ENCODE measurements at regions not wholly inside any gene's neighbourhood (a gene's known extent, or its start where the extent isn't known, plus 50 kb on each side); places are given as distances from the start of the nearest gene placed in this dataset.

DNA sequence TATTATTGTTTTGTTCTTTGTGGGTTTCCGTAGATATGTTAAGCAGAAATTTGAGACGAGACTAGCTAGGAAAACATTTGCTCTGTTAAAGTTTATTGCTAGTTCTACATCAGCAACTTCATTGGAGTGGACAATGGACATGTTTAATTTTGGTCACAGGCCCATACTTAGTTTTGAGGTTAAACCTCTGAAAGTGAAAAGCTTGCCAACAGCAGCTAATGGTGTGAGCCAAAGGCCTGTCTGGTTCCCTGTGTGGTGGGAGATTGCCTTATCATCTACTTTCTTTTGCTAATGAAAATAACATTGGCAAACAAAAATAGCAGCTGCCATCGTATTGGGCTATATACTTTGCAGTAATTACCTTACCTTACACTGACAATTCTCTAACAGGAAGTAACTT is 388.4 kb upstream of the FZD8 start:
- H3K36me3 ChIP-seq (ENCODE audit: low read depth), result no peaks in the 10 kb centered on the region
- no peaks in the 10 kb centered on the region for H3K79me2 ChIP-seq (ENCODE audit: low read depth)
- H3K9me2 ChIP-seq (ENCODE audit: insufficient read depth), result no peaks in the 10 kb centered on the region
- no peaks in the 10 kb centered on the region for H3K27me3 ChIP-seq (ENCODE audit: insufficient read depth, low read depth)
- no TSS peak for BruUV-seq (replicated peaks)
- no peak overlapping the region for H2AFZ ChIP-seq
- H3K4me1 ChIP-seq (replicated peaks; ENCODE audit: insufficient read depth), result no peaks in the 10 kb centered on the region
- no peak overlapping the region for H3K4me2 ChIP-seq
- intact Hi-C loops (cut with micrococcal nuclease; ENCODE audit: unreplicated experiment), result no loop called here
- H3K4me3 ChIP-seq, result no peak overlapping the region
- TF ChIP-seq, protein P1, sequence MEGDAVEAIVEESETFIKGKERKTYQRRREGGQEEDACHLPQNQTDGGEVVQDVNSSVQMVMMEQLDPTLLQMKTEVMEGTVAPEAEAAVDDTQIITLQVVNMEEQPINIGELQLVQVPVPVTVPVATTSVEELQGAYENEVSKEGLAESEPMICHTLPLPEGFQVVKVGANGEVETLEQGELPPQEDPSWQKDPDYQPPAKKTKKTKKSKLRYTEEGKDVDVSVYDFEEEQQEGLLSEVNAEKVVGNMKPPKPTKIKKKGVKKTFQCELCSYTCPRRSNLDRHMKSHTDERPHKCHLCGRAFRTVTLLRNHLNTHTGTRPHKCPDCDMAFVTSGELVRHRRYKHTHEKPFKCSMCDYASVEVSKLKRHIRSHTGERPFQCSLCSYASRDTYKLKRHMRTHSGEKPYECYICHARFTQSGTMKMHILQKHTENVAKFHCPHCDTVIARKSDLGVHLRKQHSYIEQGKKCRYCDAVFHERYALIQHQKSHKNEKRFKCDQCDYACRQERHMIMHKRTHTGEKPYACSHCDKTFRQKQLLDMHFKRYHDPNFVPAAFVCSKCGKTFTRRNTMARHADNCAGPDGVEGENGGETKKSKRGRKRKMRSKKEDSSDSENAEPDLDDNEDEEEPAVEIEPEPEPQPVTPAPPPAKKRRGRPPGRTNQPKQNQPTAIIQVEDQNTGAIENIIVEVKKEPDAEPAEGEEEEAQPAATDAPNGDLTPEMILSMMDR (conservative IDR thresholded peaks at IDR 0.05), result no peak
- TF ChIP-seq EZH2 (IDR thresholded peaks at IDR 0.05; ENCODE audit: low read depth), result no peak
- POLR2A ChIA-PET (ENCODE audit: unreplicated experiment), result no interaction called here
- no peaks in the 10 kb centered on the region for H3F3A ChIP-seq (ENCODE audit: insufficient read depth, low read depth)
- H3K9me3 ChIP-seq (ENCODE audit: insufficient read depth, low read depth), result no peaks in the 10 kb centered on the region
- CTCF ChIA-PET, result no interaction called here
- no peaks in the 10 kb centered on the region for H4K20me1 ChIP-seq (ENCODE audit: insufficient read depth)
- no peak for DNase-seq
- no peak overlapping the region for H3K27ac ChIP-seq

- CTCF ChIA-PET, result no interaction called here
- Histone ChIP-seq H3K36me3 (ENCODE audit: low read depth) (no peaks in the 10 kb centered on the region), H3K79me2 (ENCODE audit: low read depth) (no peaks in the 10 kb centered on the region), H3K9me3 (ENCODE audit: insufficient read depth, low read depth) (no peaks in the 10 kb centered on the region), H3K4me3 (no peak overlapping the region), H3K4me2 (no peak overlapping the region), H3K9me2 (ENCODE audit: insufficient read depth) (no peaks in the 10 kb centered on the region), H3K4me1 (replicated peaks; ENCODE audit: insufficient read depth) (no peaks in the 10 kb centered on the region), H2AFZ (no peak overlapping the region), H3K27ac (no peak overlapping the region), H4K20me1 (ENCODE audit: insufficient read depth) (no peaks in the 10 kb centered on the region), H3K27me3 (ENCODE audit: insufficient read depth, low read depth) (no peaks in the 10 kb centered on the region), H3F3A (ENCODE audit: insufficient read depth, low read depth) (no peaks in the 10 kb centered on the region)
- POLR2A ChIA-PET (ENCODE audit: unreplicated experiment), result no interaction called here
- TF ChIP-seq, protein P1 (conservative IDR thresholded peaks at IDR 0.05), result no peak
- no peak for TF ChIP-seq EZH2 (IDR thresholded peaks at IDR 0.05; ENCODE audit: low read depth)
- intact Hi-C loops (cut with micrococcal nuclease; ENCODE audit: unreplicated experiment), result no loop called here
- DNase-seq, result no peak
- no TSS peak for BruUV-seq (replicated peaks)
Measured at GRCh38 chr10:36026656-36027390, 384.7 kb upstream of the FZD8 start.

DNA sequence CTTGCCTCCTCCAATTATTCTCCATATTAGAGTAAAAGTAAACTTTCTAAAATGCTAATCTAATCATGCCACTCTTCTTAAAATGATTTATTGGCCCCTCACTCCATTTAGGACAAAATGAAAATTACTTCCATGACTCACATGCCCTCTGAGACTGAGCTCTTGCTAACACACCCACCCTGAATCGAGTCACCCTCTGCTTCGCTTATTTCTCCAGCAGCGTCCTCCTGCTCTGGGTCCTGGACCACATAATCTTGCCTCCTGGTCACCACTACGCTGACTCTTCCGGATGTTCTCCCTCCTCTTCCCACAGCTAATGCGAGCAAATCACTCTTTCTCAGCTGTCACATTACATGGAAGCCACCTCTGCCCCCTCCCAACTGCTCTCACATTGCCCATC is 384.0 kb upstream of the FZD8 start:
- no peaks in the 10 kb centered on the region for H3K27me3 ChIP-seq (ENCODE audit: insufficient read depth, low read depth)
- TF ChIP-seq EZH2 (IDR thresholded peaks at IDR 0.05; ENCODE audit: low read depth), result no peak
- TF ChIP-seq, protein P1 (conservative IDR thresholded peaks at IDR 0.05), result no peak
- H3K9me2 ChIP-seq (ENCODE audit: insufficient read depth), result no peaks in the 10 kb centered on the region
- intact Hi-C loops (cut with micrococcal nuclease; ENCODE audit: unreplicated experiment), result no loop called here
- no peaks in the 10 kb centered on the region for H4K20me1 ChIP-seq (ENCODE audit: insufficient read depth)
- ChIA-PET POLR2A (ENCODE audit: unreplicated experiment) (no interaction called here), CTCF (no interaction called here)
- no peaks in the 10 kb centered on the region for H3F3A ChIP-seq (ENCODE audit: insufficient read depth, low read depth)
- no peak overlapping the region for H3K27ac ChIP-seq
- no peaks in the 10 kb centered on the region for H3K36me3 ChIP-seq (ENCODE audit: low read depth)
- no TSS peak for BruUV-seq (replicated peaks)
- H2AFZ ChIP-seq, result no peak overlapping the region
- H3K4me3 ChIP-seq, result no peak overlapping the region
- H3K4me2 ChIP-seq, result no peak overlapping the region
- H3K4me1 ChIP-seq (replicated peaks; ENCODE audit: insufficient read depth), result no peaks in the 10 kb centered on the region
- no peak for DNase-seq
- no peaks in the 10 kb centered on the region for H3K9me3 ChIP-seq (ENCODE audit: insufficient read depth, low read depth)
- H3K79me2 ChIP-seq (ENCODE audit: low read depth), result no peaks in the 10 kb centered on the region
